GM23338 (cell line): ENCODE measurements at regions not wholly inside any gene's neighbourhood (a gene's known extent, or its start where the extent isn't known, plus 50 kb on each side); places are given as distances from the start of the nearest gene placed in this dataset.

Experiments used
- CREB1 ChIP-seq: fragments of 250-450 bp; sonication (Bioruptor Pico); IDR thresholded peaks from 2 replicates; pipeline ENCODE4 v1.5.0; 2020; ENCODE audit warnings: low read depth, mild to moderate bottlenecking, moderate library complexity
- CTCF ChIP-seq, 2 experiments: fragments of 200-600 bp in 1 of 2; sonication (generic) in 1 of 2; conservative IDR thresholded peaks; 2 replicates each; pipeline versions ENCODE4 v1.5.1 to v1.6.1; 2016 to 2017; ENCODE audit warnings: antibody characterized with exemption in 2 of 2, low read depth in 2 of 2, mild to moderate bottlenecking in 2 of 2, moderate library complexity in 1 of 2
- EZH2 ChIP-seq: fragments of 200-600 bp; sonication (generic); IDR thresholded peaks from one replicate; pipeline ENCODE4 v1.8.0; 2017; ENCODE audit warnings: antibody characterized with exemption, mild to moderate bottlenecking, low read depth; ENCODE audit not compliant: unreplicated experiment
- EZH2phosphoT487 ChIP-seq: fragments of 200-600 bp; sonication (generic); IDR thresholded peaks from one replicate; pipeline ENCODE4 v1.8.1; 2018; ENCODE audit warnings: antibody characterized with exemption; ENCODE audit not compliant: unreplicated experiment
- JUNB ChIP-seq: IDR thresholded peaks from one replicate; pipeline ENCODE4 v1.6.1; 2016; ENCODE audit warnings: antibody characterized with exemption; ENCODE audit not compliant: unreplicated experiment
- NANOG ChIP-seq: IDR thresholded peaks from 2 replicates; pipeline ENCODE4 v1.6.1; 2016; ENCODE audit warnings: antibody characterized with exemption, borderline replicate concordance
- POLR2AphosphoS5 ChIP-seq: IDR thresholded peaks from 2 replicates; pipeline ENCODE4 v1.6.1; 2016; ENCODE audit warnings: antibody characterized with exemption, low read depth
- ZNF114 ChIP-seq: fragments of 250-450 bp; sonication (Bioruptor Pico); IDR thresholded peaks from 2 replicates; pipeline ENCODE4 v1.5.0; 2020; ENCODE audit warnings: mild to moderate bottlenecking, moderate library complexity
- TF ChIP-seq, protein P1 (sequence below): IDR thresholded peaks from one replicate; pipeline ENCODE4 v1.6.1; 2018; ENCODE audit warnings: antibody characterized with exemption; ENCODE audit not compliant: unreplicated experiment

DNA sequence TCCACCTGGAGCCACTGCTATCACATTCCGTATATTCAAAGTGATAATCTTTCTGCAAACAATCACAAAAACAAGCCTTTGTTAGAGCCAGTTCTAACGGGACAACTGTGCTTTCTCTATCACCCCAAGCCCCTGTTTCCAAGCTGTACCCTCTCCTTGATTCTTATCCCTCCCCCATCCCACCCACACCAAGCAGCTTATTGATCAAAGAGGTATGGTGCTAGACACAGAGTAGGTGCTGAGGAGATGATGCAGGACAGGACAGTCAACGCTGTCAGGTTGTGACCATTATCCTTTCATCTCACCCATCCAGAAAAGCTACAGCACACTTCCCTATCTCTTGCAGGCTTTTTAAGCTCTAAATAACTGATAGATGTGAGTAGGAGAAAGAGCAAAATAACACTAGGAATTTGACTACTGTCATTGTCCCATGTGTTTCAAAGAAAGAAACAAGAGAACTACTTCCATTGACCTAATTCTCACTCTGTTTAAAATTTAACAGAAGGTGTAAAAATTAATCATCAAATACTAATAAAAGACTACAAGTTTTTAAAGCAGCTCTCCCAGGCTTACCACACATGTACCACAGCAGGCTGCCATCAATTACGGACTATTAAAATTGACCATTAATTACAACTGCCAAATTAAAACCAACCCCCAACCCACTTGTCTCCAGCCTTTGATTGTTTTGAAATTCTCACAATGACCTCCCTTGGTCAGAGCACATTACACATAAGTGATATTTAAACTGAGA is 94.3 kb downstream of the ELAPOR2 start:
- TF ChIP-seq EZH2phosphoT487 (no peak), CTCF (conservative IDR thresholded peaks at IDR 0.05; ENCODE audit: low read depth in 2 of 2) (no peak), POLR2AphosphoS5 (no peak), EZH2 (no peak), CREB1 (no peak), NANOG (no peak), ZNF114 (CRISPR knock-in tag) (no peak), JUNB (no peak)
- TF ChIP-seq, protein P1, sequence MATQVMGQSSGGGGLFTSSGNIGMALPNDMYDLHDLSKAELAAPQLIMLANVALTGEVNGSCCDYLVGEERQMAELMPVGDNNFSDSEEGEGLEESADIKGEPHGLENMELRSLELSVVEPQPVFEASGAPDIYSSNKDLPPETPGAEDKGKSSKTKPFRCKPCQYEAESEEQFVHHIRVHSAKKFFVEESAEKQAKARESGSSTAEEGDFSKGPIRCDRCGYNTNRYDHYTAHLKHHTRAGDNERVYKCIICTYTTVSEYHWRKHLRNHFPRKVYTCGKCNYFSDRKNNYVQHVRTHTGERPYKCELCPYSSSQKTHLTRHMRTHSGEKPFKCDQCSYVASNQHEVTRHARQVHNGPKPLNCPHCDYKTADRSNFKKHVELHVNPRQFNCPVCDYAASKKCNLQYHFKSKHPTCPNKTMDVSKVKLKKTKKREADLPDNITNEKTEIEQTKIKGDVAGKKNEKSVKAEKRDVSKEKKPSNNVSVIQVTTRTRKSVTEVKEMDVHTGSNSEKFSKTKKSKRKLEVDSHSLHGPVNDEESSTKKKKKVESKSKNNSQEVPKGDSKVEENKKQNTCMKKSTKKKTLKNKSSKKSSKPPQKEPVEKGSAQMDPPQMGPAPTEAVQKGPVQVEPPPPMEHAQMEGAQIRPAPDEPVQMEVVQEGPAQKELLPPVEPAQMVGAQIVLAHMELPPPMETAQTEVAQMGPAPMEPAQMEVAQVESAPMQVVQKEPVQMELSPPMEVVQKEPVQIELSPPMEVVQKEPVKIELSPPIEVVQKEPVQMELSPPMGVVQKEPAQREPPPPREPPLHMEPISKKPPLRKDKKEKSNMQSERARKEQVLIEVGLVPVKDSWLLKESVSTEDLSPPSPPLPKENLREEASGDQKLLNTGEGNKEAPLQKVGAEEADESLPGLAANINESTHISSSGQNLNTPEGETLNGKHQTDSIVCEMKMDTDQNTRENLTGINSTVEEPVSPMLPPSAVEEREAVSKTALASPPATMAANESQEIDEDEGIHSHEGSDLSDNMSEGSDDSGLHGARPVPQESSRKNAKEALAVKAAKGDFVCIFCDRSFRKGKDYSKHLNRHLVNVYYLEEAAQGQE = no peak
